ENCODE measurements at regions not wholly inside any gene's neighbourhood (a gene's known extent, or its start where the extent isn't known, plus 50 kb on each side); places are given as distances from the start of the nearest gene placed in this dataset.

DNA sequence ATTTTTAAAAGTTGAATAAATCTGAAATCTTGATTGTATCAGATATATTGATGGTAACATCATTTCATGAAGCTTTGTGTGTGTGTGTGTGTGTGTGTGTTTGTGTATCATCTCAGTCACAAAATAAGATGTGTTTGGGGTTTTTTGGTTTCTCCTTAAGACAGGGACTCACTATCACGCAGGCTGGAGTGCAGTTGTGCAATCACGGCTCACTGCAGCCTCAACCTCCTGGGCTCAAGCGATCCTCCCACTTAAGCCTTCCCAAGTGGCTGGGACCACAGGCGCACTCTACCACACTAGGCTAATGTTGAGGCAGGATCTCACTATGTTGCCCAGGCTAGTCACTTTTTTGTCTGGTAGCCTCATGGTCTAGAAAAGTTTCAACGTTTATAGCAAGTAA is 83.4 kb upstream of the DMRT1 start:
- TF ChIP-seq, protein P1, sequence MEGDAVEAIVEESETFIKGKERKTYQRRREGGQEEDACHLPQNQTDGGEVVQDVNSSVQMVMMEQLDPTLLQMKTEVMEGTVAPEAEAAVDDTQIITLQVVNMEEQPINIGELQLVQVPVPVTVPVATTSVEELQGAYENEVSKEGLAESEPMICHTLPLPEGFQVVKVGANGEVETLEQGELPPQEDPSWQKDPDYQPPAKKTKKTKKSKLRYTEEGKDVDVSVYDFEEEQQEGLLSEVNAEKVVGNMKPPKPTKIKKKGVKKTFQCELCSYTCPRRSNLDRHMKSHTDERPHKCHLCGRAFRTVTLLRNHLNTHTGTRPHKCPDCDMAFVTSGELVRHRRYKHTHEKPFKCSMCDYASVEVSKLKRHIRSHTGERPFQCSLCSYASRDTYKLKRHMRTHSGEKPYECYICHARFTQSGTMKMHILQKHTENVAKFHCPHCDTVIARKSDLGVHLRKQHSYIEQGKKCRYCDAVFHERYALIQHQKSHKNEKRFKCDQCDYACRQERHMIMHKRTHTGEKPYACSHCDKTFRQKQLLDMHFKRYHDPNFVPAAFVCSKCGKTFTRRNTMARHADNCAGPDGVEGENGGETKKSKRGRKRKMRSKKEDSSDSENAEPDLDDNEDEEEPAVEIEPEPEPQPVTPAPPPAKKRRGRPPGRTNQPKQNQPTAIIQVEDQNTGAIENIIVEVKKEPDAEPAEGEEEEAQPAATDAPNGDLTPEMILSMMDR (IDR thresholded peaks at IDR 0.05): no peak
- no peak for TF ChIP-seq POLR2A (IDR thresholded peaks at IDR 0.05)

All from body of pancreas (tissue), 4 donors.